Colonic mucosa (tissue), 4 donors: ENCODE measurements at regions not wholly inside any gene's neighbourhood (a gene's known extent, or its start where the extent isn't known, plus 50 kb on each side); places are given as distances from the start of the nearest gene placed in this dataset.

Source experiments
- DNase-seq: peaks from one replicate; pipeline ENCODE4 v3.0.0-alpha.2; 2020
- H3K27ac ChIP-seq: fragments of 200-600 bp; one replicate; pipeline ENCODE4 v1.8.0; 2021
- H3K27me3 ChIP-seq: fragments of 200-600 bp; one replicate; pipeline ENCODE4 v1.8.0; 2021
- H3K36me3 ChIP-seq: fragments of 200-600 bp; one replicate; pipeline ENCODE4 v1.8.0; 2021
- H3K4me1 ChIP-seq: fragments of 200-600 bp; one replicate; pipeline ENCODE4 v1.8.0; 2021; ENCODE audit warnings: mild to moderate bottlenecking
- H3K4me3 ChIP-seq: fragments of 200-600 bp; one replicate; pipeline ENCODE4 v1.8.0; 2021
- H3K9ac ChIP-seq, 2 donors: one replicate each; pipeline ENCODE4 v1.7.0; 2013; ENCODE audit warnings: control low read depth in 2 of 2, low read depth in 2 of 2, low read length in 2 of 2
- H3K9me3 ChIP-seq: fragments of 200-600 bp; one replicate; pipeline ENCODE4 v1.8.0; 2021
- intact Hi-C: fragments of 100-400 bp; cut with DNase I; formaldehyde crosslinking; loops from one replicate; pipeline ENCODE4 v1.14.1; 2022
- TF ChIP-seq, protein P1 (sequence below): fragments of 200-600 bp; IDR thresholded peaks from one replicate; pipeline ENCODE4 v1.8.0; 2022; ENCODE audit warnings: antibody characterized with exemption, mild to moderate bottlenecking
- donor health status: healthy.
- donor health status: DM: no; HTN: no; CAD: no.
- donor health status: DM: no; HTN: no; CAD: no.

GRCh38 chr1:90768098-90768497, 51.0 kb upstream of the BARHL2 start:
- H3K27ac ChIP-seq: no peak overlapping the region

More at GRCh38 chr1:90768098-90768497, 51.0 kb upstream of the BARHL2 start:
- TF ChIP-seq, protein P1, sequence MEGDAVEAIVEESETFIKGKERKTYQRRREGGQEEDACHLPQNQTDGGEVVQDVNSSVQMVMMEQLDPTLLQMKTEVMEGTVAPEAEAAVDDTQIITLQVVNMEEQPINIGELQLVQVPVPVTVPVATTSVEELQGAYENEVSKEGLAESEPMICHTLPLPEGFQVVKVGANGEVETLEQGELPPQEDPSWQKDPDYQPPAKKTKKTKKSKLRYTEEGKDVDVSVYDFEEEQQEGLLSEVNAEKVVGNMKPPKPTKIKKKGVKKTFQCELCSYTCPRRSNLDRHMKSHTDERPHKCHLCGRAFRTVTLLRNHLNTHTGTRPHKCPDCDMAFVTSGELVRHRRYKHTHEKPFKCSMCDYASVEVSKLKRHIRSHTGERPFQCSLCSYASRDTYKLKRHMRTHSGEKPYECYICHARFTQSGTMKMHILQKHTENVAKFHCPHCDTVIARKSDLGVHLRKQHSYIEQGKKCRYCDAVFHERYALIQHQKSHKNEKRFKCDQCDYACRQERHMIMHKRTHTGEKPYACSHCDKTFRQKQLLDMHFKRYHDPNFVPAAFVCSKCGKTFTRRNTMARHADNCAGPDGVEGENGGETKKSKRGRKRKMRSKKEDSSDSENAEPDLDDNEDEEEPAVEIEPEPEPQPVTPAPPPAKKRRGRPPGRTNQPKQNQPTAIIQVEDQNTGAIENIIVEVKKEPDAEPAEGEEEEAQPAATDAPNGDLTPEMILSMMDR: no peak
- H3K4me3 ChIP-seq: no peak overlapping the region
- no peaks in the 10 kb centered on the region for H3K4me1 ChIP-seq
- no peaks in the 10 kb centered on the region for H3K27me3 ChIP-seq
- no peaks in the 10 kb centered on the region for H3K9me3 ChIP-seq
- no peak overlapping the region for H3K9ac ChIP-seq
- H3K36me3 ChIP-seq: no peaks in the 10 kb centered on the region
- no peak for DNase-seq
- intact Hi-C loops: no loop called here
